ENCODE measurements at regions not wholly inside any gene's neighbourhood (a gene's known extent, or its start where the extent isn't known, plus 50 kb on each side); places are given as distances from the start of the nearest gene placed in this dataset.

- TF ChIP-seq ARNTL (CRISPR knock-in tag; IDR thresholded peaks at IDR 0.05; ENCODE audit: borderline replicate concordance, low read depth): no peak
- TF ChIP-seq CREB5 (CRISPR knock-in tag; IDR thresholded peaks at IDR 0.05; ENCODE audit: low read depth): no peak
- TF ChIP-seq ZNF70 (CRISPR knock-in tag; IDR thresholded peaks at IDR 0.05): no peak
- TF ChIP-seq, protein P1, sequence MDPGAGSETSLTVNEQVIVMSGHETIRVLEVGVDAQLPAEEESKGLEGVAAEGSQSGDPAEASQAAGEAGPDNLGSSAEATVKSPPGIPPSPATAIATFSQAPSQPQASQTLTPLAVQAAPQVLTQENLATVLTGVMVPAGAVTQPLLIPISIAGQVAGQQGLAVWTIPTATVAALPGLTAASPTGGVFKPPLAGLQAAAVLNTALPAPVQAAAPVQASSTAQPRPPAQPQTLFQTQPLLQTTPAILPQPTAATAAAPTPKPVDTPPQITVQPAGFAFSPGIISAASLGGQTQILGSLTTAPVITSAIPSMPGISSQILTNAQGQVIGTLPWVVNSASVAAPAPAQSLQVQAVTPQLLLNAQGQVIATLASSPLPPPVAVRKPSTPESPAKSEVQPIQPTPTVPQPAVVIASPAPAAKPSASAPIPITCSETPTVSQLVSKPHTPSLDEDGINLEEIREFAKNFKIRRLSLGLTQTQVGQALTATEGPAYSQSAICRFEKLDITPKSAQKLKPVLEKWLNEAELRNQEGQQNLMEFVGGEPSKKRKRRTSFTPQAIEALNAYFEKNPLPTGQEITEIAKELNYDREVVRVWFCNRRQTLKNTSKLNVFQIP (CRISPR knock-in tag; IDR thresholded peaks at IDR 0.05; ENCODE audit: borderline replicate concordance, low read depth): no peak
- no peak for TF ChIP-seq ZNF8 (CRISPR knock-in tag; IDR thresholded peaks at IDR 0.05)
- TF ChIP-seq TOX (CRISPR knock-in tag; IDR thresholded peaks at IDR 0.05; ENCODE audit: borderline replicate concordance): no peak
- TF ChIP-seq, protein P2, sequence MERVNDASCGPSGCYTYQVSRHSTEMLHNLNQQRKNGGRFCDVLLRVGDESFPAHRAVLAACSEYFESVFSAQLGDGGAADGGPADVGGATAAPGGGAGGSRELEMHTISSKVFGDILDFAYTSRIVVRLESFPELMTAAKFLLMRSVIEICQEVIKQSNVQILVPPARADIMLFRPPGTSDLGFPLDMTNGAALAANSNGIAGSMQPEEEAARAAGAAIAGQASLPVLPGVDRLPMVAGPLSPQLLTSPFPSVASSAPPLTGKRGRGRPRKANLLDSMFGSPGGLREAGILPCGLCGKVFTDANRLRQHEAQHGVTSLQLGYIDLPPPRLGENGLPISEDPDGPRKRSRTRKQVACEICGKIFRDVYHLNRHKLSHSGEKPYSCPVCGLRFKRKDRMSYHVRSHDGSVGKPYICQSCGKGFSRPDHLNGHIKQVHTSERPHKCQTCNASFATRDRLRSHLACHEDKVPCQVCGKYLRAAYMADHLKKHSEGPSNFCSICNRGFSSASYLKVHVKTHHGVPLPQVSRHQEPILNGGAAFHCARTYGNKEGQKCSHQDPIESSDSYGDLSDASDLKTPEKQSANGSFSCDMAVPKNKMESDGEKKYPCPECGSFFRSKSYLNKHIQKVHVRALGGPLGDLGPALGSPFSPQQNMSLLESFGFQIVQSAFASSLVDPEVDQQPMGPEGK (CRISPR knock-in tag; IDR thresholded peaks at IDR 0.05; ENCODE audit: borderline replicate concordance): no peak
- TF ChIP-seq PPARA (CRISPR knock-in tag; IDR thresholded peaks at IDR 0.05; ENCODE audit: borderline replicate concordance): no peak
Measured at GRCh38 chr6:4295783-4296155, 160.4 kb upstream of the ECI2 start.

Data from SK-N-SH treated with all-trans-retinoic acid at 6 μM for 48 hours (cell line).